OCI-LY3 (cell line): ENCODE measurements at regions not wholly inside any gene's neighbourhood (a gene's known extent, or its start where the extent isn't known, plus 50 kb on each side); places are given as distances from the start of the nearest gene placed in this dataset.

Experiments
- CTCF ChIP-seq: fragments of 200-600, 300-600 bp; sonication (generic); IDR thresholded peaks from 2 replicates; pipeline ENCODE4 v1.5.1; 2014; ENCODE audit warnings: antibody characterized with exemption, low read length, low read depth
- EZH2phosphoT487 ChIP-seq: fragments of 200-600 bp; shearing (Covaris generic); IDR thresholded peaks from 2 replicates; pipeline ENCODE4 v1.6.1; 2018; ENCODE audit warnings: antibody characterized with exemption, mixed run types, low read depth

- TF ChIP-seq CTCF (no peak), EZH2phosphoT487 (no peak)
Measured at GRCh38 chr6:9461188-9461587, 953.7 kb downstream of the TFAP2A start.
